Keratinocyte (primary cell): ENCODE measurements at regions not wholly inside any gene's neighbourhood (a gene's known extent, or its start where the extent isn't known, plus 50 kb on each side); places are given as distances from the start of the nearest gene placed in this dataset.

ENCODE experiments used
- DNase-seq: peaks from one replicate; pipeline ENCODE4 v3.0.0-alpha.2; 2011; ENCODE audit warnings: low read depth, missing footprints, low spot score
- FAIRE-seq: peaks from 2 replicates; lab custom pipeline; 2011; peaks lifted over from hg19 to GRCh38; lab: Jason Lieb, UNC
- H2AFZ ChIP-seq: 2 replicates; pipeline ENCODE4 v1.6.0; 2012; ENCODE audit warnings: low read length, control low read depth, inconsistent platforms; ENCODE audit not compliant: control insufficient read depth
- H3K27ac ChIP-seq: 2 replicates; pipeline ENCODE4 v1.5.1; 2011; ENCODE audit warnings: low read length; ENCODE audit not compliant: control insufficient read depth, insufficient read depth
- H3K27me3 ChIP-seq: 3 replicates; pipeline ENCODE4 v1.6.0; 2011; ENCODE audit warnings: low read length; ENCODE audit not compliant: control insufficient read depth, insufficient read depth; ENCODE audit errors: extremely low read depth
- H3K36me3 ChIP-seq, 2 experiments: 2 replicates in 1 of 2; 3 replicates in 1 of 2; pipeline ENCODE4 v1.5.1; 2011; ENCODE audit warnings: low read length in 2 of 2, mild to moderate bottlenecking in 1 of 2; ENCODE audit not compliant: control insufficient read depth in 2 of 2, insufficient read depth in 2 of 2; ENCODE audit errors: extremely low read depth in 1 of 2
- H3K4me1 ChIP-seq: 3 replicates; pipeline ENCODE4 v1.5.1; 2011; ENCODE audit warnings: low read length; ENCODE audit not compliant: control insufficient read depth, insufficient read depth; ENCODE audit errors: extremely low read depth
- H3K4me2 ChIP-seq: 3 replicates; pipeline ENCODE4 v1.6.0; 2011; ENCODE audit warnings: low read depth, low read length; ENCODE audit not compliant: control insufficient read depth, insufficient read depth; ENCODE audit errors: extremely low read depth
- H3K4me3 ChIP-seq, 3 experiments: fragments of 200-600 bp in 1 of 3; sonication (generic) in 1 of 3; 2 replicates in 2 of 3; 3 replicates in 1 of 3; pipeline ENCODE4 v1.5.1; 2011 to 2016; ENCODE audit warnings: low read length in 3 of 3, mild to moderate bottlenecking in 3 of 3, control low read depth in 2 of 3, inconsistent platforms in 1 of 3, low read depth in 1 of 3, mixed read lengths in 1 of 3, mixed run types in 1 of 3, moderate library complexity in 1 of 3; ENCODE audit not compliant: control insufficient read depth in 2 of 3, insufficient read depth in 2 of 3; ENCODE audit errors: extremely low read depth in 1 of 3
- H3K79me2 ChIP-seq: 2 replicates; pipeline ENCODE4 v1.6.0; 2012; ENCODE audit warnings: low read length; ENCODE audit not compliant: control insufficient read depth, insufficient read depth
- H3K9ac ChIP-seq: 3 replicates; pipeline ENCODE4 v1.6.0; 2011; ENCODE audit warnings: low read length; ENCODE audit not compliant: control insufficient read depth, insufficient read depth; ENCODE audit errors: extremely low read depth
- H3K9me1 ChIP-seq: 3 replicates; pipeline ENCODE4 v1.6.0; 2011; ENCODE audit warnings: low read length; ENCODE audit not compliant: control insufficient read depth, insufficient read depth; ENCODE audit errors: extremely low read depth
- H3K9me3 ChIP-seq: 2 replicates; pipeline ENCODE4 v1.5.1; 2012; ENCODE audit warnings: low read depth, low read length; ENCODE audit not compliant: control insufficient read depth
- H4K20me1 ChIP-seq: 3 replicates; pipeline ENCODE4 v1.6.0; 2011; ENCODE audit warnings: low read length; ENCODE audit not compliant: control insufficient read depth, insufficient read depth; ENCODE audit errors: extremely low read depth
- EZH2 ChIP-seq: IDR thresholded peaks from one replicate; pipeline ENCODE4 v1.6.1; 2012; ENCODE audit warnings: inconsistent platforms, mild to moderate bottlenecking, low read length, moderate library complexity
- dilution Hi-C: fragments of 300-500 bp; cut with MboI; formaldehyde crosslinking; loops from one replicate; pipeline ENCODE4 v1.7.0; 2020; ENCODE audit warnings: low sequenced_read_pairs; ENCODE audit not compliant: extremely low pct_ligation_motif_present
- TF ChIP-seq, protein P1 (sequence below), 3 experiments: IDR thresholded peaks in 1 of 3; conservative IDR thresholded peaks in 1 of 3; optimal IDR thresholded peaks in 1 of 3; 2 replicates in 2 of 3; 3 replicates in 1 of 3; pipeline versions ENCODE3 to v1.5.1; 2011; ENCODE audit warnings: low read length in 3 of 3, mild to moderate bottlenecking in 3 of 3, moderate library complexity in 2 of 3, control low read depth in 1 of 3, inconsistent platforms in 1 of 3; ENCODE audit not compliant: insufficient read depth in 2 of 3; ENCODE audit errors: extremely low read depth in 1 of 3

DNA sequence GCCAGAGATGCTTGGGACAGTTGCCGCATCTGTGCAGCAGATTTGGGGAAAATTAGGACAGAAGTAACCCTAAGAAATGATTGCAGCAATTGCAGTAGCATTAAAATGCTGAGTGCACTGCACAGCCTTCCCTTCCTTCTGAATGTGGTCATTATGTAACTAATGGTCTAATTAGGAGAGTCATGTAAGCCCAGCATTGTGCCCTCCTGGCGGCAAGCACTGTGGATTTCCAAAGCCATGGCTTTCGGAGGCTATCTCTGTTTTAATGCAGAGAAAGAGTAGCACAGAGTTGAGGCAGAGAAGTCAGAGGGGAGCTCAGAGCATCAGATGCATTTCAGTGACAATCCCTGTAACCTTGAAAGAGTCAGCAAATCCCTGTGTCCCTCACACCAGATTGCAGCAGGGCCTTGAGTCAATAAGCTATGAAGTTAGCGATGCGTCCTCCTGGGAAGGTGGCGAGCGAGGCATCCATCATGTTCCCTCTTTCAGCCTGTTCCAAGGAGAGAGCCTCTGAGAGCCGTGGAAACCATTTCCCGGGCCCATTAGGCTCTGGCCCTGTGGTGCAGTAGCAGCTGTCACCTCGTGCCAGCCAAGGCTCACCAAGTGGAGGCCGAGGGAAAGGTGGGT, 307.2 kb downstream of the FBXO15 start:
- FAIRE-seq (no peak), DNase-seq (no peak)
- H3K9me1 ChIP-seq = no peaks in the 10 kb centered on the region
- H3K4me1 ChIP-seq = no peaks in the 10 kb centered on the region
- H2AFZ ChIP-seq = no peak overlapping the region
- H3K36me3 ChIP-seq = no peaks in the 10 kb centered on the region
- TF ChIP-seq EZH2 = no peak
- TF ChIP-seq, protein P1, sequence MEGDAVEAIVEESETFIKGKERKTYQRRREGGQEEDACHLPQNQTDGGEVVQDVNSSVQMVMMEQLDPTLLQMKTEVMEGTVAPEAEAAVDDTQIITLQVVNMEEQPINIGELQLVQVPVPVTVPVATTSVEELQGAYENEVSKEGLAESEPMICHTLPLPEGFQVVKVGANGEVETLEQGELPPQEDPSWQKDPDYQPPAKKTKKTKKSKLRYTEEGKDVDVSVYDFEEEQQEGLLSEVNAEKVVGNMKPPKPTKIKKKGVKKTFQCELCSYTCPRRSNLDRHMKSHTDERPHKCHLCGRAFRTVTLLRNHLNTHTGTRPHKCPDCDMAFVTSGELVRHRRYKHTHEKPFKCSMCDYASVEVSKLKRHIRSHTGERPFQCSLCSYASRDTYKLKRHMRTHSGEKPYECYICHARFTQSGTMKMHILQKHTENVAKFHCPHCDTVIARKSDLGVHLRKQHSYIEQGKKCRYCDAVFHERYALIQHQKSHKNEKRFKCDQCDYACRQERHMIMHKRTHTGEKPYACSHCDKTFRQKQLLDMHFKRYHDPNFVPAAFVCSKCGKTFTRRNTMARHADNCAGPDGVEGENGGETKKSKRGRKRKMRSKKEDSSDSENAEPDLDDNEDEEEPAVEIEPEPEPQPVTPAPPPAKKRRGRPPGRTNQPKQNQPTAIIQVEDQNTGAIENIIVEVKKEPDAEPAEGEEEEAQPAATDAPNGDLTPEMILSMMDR (optimal IDR thresholded peaks at IDR 0.05 in 1 of 3, IDR thresholded peaks at IDR 0.05 in 1 of 3, conservative IDR thresholded peaks at IDR 0.05 in 1 of 3; ENCODE audit: extremely low read depth in 1 of 3, insufficient read depth in 2 of 3, low read length in 3 of 3) = no peak
- no peaks in the 10 kb centered on the region for H3K27me3 ChIP-seq
- dilution Hi-C loops = no loop called here
- H3K4me2 ChIP-seq = no peak overlapping the region
- no peak overlapping the region for H3K27ac ChIP-seq
- H3K79me2 ChIP-seq = no peaks in the 10 kb centered on the region
- no peak overlapping the region for H3K4me3 ChIP-seq
- H4K20me1 ChIP-seq = no peaks in the 10 kb centered on the region
- H3K9ac ChIP-seq = no peak overlapping the region
- no peaks in the 10 kb centered on the region for H3K9me3 ChIP-seq

DNA sequence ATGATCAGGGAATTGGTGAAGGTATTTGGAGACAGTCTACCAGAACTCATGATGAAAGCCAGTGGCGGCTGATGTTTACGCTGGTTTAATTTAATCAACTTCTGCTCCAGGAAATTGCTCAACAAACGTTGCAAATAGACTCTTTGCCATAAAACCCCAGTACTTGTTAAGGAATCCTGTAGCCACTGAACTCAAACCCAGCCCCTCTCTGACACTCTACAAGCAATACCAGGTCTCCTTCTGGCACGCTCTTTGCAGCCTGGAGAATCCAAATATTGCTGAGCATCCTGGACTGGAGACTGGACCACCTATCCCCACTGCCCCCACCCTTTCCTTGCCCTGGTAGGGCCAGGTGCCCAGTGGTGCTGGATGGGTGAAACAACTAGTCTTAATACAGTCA, 308.2 kb downstream of the FBXO15 start:
- no peaks in the 10 kb centered on the region for H3K36me3 ChIP-seq
- no peak overlapping the region for H2AFZ ChIP-seq
- H3K9ac ChIP-seq = no peak overlapping the region
- no peak for DNase-seq
- H3K27ac ChIP-seq = no peak overlapping the region
- no peak for TF ChIP-seq EZH2
- TF ChIP-seq, protein P1 (optimal IDR thresholded peaks at IDR 0.05 in 1 of 3, IDR thresholded peaks at IDR 0.05 in 1 of 3, conservative IDR thresholded peaks at IDR 0.05 in 1 of 3; ENCODE audit: extremely low read depth in 1 of 3, insufficient read depth in 2 of 3, low read length in 3 of 3) = no peak
- no peak overlapping the region for H3K4me3 ChIP-seq
- H3K4me2 ChIP-seq = no peak overlapping the region
- no peaks in the 10 kb centered on the region for H3K9me1 ChIP-seq
- no peaks in the 10 kb centered on the region for H3K27me3 ChIP-seq
- no peak for FAIRE-seq
- H4K20me1 ChIP-seq = no peaks in the 10 kb centered on the region
- no peaks in the 10 kb centered on the region for H3K9me3 ChIP-seq
- H3K79me2 ChIP-seq = no peaks in the 10 kb centered on the region
- dilution Hi-C loops = no loop called here
- no peaks in the 10 kb centered on the region for H3K4me1 ChIP-seq
